ENCODE measurements at regions not wholly inside any gene's neighbourhood (a gene's known extent, or its start where the extent isn't known, plus 50 kb on each side); places are given as distances from the start of the nearest gene placed in this dataset.

DNA sequence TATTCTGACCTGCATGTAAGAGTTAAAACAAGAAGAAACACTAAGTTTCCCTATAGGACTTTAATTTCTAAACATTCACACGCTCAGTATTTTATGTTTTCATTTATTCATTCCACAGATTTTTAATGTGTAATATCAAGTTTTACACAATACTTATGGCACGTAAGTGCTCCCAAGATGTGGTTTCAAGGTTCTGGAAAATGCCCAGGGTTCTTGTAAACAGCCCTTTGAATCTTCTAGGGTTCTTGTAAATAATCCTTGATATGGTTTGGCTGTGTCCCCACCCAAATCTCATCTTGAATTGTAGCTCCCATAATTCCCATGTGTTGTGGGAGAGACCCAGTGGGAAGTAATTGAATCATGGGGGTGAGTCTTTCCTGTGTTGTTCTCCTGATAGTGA, 383.0 kb downstream of the TXNL1 start:
- Histone ChIP-seq H3K9me3 (no peaks in the 10 kb centered on the region), H3K36me3 (ENCODE audit: low read depth) (no peaks in the 10 kb centered on the region), H3K4me1 (ENCODE audit: low read depth) (no peaks in the 10 kb centered on the region), H3K4me3 (no peak overlapping the region)
- intact Hi-C loops (cut with DNase I, micrococcal nuclease): no loop called here
- TF ChIP-seq, protein P1, sequence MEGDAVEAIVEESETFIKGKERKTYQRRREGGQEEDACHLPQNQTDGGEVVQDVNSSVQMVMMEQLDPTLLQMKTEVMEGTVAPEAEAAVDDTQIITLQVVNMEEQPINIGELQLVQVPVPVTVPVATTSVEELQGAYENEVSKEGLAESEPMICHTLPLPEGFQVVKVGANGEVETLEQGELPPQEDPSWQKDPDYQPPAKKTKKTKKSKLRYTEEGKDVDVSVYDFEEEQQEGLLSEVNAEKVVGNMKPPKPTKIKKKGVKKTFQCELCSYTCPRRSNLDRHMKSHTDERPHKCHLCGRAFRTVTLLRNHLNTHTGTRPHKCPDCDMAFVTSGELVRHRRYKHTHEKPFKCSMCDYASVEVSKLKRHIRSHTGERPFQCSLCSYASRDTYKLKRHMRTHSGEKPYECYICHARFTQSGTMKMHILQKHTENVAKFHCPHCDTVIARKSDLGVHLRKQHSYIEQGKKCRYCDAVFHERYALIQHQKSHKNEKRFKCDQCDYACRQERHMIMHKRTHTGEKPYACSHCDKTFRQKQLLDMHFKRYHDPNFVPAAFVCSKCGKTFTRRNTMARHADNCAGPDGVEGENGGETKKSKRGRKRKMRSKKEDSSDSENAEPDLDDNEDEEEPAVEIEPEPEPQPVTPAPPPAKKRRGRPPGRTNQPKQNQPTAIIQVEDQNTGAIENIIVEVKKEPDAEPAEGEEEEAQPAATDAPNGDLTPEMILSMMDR (IDR thresholded peaks at IDR 0.05): no peak
- DNase-seq (no peak), ATAC-seq (no peak)

DNA sequence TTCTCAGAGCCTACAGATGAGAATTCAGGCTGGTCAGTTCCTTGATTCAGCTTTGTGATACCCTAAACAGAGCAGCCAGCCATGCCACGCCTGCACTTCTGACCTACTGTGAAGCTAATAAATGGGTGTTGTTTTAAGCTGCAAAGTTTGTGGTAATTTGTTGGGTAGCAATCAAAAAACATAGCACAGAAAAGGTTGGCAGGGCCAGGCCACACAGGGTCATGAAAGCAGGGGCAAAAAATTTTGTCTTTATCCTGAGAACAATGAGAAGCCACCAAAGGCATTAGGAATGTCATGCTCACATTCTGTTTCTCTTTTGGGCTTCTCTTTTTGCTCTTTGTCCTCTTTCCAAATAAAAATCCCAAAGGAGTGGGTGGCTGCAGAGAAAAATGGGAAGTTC, 385.9 kb downstream of the TXNL1 start:
- Histone ChIP-seq H3K9me3 (no peaks in the 10 kb centered on the region), H3K4me1 (ENCODE audit: low read depth) (no peaks in the 10 kb centered on the region), H3K4me3 (no peak overlapping the region), H3K36me3 (ENCODE audit: low read depth) (no peaks in the 10 kb centered on the region)
- no peak for ATAC-seq
- DNase-seq: no peak
- intact Hi-C loops (cut with DNase I, micrococcal nuclease): no loop called here
- TF ChIP-seq, protein P1 (IDR thresholded peaks at IDR 0.05): no peak

DNA sequence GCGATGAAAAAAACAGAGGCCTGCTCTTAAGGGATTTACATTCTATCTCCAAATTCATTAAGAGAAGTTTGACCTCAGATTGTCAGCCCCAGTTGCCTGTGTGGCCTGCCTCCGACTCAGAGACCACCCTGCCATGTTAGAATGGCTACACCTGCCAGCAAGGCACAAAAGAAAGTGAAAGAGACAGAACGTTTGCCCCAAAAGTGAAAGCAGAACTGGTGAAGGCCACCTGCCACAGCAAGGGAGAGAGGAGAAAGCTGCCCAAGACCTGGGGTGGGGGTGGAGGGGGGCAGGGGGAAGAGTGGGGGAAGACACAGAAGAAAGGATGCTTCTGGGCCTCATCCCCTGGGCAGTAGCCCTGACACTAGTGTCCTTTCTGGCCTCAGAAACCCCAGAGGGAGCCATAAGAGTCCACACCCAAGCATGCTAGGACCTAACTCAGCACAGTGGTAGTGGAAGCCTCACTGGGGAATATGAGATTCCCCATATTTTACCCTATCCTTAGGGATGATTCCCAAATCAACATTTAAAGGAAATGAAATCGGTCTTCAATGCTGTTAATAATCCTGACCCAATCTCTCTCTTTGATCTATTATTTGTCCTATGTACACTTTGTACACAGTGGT, 389.7 kb downstream of the TXNL1 start:
- TF ChIP-seq, protein P1 (IDR thresholded peaks at IDR 0.05): no peak
- intact Hi-C loops (cut with DNase I, micrococcal nuclease): no loop called here
- H3K4me1 ChIP-seq (ENCODE audit: low read depth): no peaks in the 10 kb centered on the region
- H3K9me3 ChIP-seq: no peaks in the 10 kb centered on the region
- ATAC-seq (peak; percentile 42), DNase-seq (no peak)
- H3K36me3 ChIP-seq (ENCODE audit: low read depth): no peaks in the 10 kb centered on the region
- H3K4me3 ChIP-seq: no peak overlapping the region

DNA sequence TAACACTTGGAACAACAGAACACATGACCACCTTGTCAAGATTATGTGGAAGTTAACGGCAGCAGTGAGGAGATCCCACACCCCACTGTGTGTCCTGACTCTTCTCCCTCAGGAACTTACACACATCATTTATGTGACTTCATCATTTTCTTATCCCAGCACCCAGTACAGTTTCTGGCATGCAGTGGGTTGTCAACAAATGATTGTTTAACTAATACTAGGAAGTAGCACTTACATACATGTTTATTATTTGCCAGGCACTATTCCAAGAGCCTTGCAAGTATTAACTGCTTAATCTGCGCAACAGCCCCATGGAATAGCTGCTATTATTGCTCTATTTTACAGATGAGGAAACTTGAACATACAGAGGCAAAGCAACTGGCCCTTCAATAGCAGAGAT, 391.5 kb downstream of the TXNL1 start:
- no peaks in the 10 kb centered on the region for H3K9me3 ChIP-seq
- H3K36me3 ChIP-seq (ENCODE audit: low read depth): no peaks in the 10 kb centered on the region
- H3K4me3 ChIP-seq: no peak overlapping the region
- intact Hi-C loops (cut with DNase I, micrococcal nuclease): no loop called here
- DNase-seq: no peak
- TF ChIP-seq, protein P1 (IDR thresholded peaks at IDR 0.05): no peak
- no peak for ATAC-seq
- no peaks in the 10 kb centered on the region for H3K4me1 ChIP-seq (ENCODE audit: low read depth)

DNA sequence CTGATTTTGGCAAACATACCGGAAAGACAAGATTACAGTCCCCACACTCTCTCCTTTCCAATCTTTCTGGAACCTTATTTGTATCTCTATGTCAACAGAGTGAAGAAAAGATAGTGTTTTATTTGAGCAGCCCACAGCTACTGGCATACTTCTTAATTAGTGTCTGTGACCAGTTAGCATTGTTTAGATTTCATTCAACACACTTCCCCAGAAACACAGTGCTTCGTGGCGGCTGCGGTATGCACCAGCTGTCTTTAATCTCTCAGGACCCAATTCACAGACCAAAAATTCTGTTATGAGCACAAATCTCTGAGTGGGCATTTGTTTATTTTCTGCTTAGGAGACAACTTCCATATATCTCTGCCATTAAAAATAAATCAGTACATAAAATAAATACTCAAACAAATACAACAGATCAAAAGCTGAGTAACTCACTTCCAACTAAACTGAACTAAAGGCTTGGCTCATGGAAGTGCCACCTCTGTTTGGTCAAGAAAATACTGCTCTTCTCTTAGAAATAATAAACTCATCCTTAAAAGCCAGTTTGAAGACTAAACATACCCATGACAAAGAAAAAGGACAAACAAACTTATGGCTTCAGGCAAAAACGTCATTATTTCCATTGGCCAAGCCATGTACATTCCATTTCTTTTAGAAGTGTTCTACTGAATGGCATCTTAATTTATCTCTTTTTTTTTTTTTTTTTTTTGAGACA, 392.4 kb downstream of the TXNL1 start:
- intact Hi-C loops (cut with DNase I, micrococcal nuclease): no loop called here
- DNase-seq (no peak), ATAC-seq (no peak)
- no peak overlapping the region for H3K4me3 ChIP-seq
- H3K36me3 ChIP-seq (ENCODE audit: low read depth): no peaks in the 10 kb centered on the region
- no peaks in the 10 kb centered on the region for H3K9me3 ChIP-seq
- no peaks in the 10 kb centered on the region for H3K4me1 ChIP-seq (ENCODE audit: low read depth)
- TF ChIP-seq, protein P1 (IDR thresholded peaks at IDR 0.05): no peak

All from mucosa of descending colon (tissue), 3 donors.